GM12872 (cell line): ENCODE measurements at regions not wholly inside any gene's neighbourhood (a gene's known extent, or its start where the extent isn't known, plus 50 kb on each side); places are given as distances from the start of the nearest gene placed in this dataset.

Experiments
- TF ChIP-seq, protein P1 (sequence below): IDR thresholded peaks from 3 replicates; pipeline ENCODE4 v1.5.1; 2011; ENCODE audit warnings: low read depth, mild to moderate bottlenecking, low read length, moderate library complexity; ENCODE audit not compliant: insufficient read depth

DNA sequence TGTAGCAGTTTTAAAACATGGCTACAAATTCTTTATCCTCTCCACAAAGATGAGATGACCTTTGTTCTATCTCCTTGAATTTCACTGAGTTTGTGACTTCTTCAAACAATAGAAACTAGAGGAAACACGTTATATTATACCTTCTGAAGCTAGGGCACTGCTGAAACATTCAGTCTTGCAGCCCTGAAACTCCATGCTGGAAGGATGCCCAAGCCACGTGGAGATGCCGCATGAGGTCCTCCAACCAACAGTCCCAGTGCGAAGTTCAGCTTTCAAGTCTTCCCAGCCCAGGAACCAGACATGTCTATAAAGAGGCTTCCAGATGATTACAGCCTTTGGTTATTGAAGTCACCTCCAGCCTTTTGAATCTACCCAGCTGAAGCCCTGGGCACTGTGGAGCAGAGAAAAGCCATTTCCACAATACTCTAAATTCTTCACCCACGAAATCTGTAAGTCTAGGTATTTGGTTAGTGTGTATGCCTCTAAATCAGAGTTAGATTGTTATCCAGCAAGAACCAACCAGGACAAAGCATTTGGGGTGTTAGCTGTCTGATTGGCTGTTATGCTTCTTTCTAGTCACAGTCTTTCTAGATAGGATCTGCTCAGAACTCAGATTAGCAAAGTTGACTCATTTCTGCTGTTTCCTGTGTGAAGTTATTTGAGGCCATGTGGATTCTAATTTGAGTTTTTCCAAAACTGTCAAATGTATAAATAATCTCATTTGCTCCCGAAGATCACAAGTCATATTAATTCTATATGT lies 186.5 kb upstream of the TMEM72 start:
- TF ChIP-seq, protein P1, sequence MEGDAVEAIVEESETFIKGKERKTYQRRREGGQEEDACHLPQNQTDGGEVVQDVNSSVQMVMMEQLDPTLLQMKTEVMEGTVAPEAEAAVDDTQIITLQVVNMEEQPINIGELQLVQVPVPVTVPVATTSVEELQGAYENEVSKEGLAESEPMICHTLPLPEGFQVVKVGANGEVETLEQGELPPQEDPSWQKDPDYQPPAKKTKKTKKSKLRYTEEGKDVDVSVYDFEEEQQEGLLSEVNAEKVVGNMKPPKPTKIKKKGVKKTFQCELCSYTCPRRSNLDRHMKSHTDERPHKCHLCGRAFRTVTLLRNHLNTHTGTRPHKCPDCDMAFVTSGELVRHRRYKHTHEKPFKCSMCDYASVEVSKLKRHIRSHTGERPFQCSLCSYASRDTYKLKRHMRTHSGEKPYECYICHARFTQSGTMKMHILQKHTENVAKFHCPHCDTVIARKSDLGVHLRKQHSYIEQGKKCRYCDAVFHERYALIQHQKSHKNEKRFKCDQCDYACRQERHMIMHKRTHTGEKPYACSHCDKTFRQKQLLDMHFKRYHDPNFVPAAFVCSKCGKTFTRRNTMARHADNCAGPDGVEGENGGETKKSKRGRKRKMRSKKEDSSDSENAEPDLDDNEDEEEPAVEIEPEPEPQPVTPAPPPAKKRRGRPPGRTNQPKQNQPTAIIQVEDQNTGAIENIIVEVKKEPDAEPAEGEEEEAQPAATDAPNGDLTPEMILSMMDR = no peak

DNA sequence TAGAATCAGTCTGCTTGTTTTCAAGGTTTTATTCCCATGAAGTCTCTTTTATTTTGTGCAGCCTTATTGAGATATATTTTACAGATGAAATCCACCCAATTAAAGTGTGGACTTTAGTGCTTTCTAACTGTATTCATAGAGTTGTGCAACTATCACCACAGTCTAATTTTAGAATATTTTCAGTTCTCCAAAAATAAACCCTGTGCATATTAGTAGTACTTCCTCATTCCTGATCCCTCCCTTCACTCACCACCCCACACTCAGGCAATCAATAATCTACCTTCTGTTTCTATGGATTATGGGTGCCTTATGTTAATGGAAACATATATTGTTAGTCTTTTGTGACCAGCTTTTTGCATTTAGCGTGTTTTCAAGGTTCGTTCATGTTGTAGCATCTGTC lies 185.7 kb upstream of the TMEM72 start:
- TF ChIP-seq, protein P1 = no peak

DNA sequence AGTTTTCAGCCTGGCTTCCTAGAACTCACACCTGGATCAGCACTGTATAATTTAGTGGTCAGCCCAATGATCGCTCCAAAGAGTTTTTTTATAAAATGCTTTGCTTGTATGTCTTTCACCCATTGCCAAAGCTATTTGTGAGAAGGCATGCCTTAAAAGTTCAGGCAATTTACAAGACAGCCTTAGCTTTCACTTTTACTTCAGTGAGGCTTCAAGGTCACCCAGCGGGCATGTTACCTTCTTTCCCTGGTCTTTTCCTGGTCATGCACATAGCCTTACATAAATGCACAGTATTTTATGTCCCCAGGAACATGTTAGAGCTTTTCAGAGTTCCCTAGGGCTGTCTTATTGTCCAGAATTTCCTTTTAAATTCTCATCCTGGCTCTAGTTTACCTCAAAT lies 179.9 kb upstream of the TMEM72 start:
- TF ChIP-seq, protein P1 = no peak

DNA sequence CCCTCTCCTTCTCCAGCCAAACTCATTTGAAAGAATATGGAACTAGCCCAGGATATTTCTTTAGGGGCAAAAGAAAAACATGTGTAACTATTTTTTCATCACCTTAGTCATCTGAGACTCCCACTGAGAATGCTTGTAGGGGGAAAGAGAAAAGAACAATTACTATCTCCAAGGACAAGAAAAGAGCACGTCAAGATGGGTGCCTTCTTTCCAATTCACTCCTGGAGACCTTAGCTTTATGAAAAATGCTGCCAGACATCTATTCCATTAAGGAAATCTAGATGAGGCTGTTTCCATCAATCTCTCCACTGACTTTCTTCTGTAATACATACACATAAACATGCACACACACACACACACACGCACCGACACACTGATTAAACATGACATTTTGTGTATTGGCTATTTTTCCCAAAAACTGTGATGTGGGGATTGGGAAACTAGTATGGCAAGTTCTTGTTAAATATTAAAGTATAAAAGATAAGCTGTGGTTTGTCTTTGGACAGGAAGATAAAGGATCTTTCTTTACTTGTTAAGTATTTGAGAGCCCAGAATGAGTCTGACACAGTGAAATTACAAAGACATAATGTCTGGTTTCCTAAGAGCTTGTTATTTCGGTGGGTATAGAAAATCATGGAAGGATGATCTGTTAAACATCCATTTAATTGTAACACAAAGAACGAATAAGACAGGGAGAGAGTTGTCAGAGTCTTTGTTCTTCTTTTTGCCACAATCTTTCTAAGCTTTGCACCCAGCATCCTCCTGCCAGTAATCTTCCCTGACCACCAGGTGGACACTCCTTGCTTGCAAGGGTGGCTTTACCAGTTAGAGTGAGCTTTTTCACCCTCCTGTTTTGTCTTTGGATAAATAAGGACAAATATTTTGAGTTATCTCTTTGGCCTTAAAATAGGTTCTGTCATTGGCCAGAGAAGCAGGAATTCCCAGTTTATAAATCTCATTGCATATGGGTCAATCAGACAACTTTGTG lies 177.3 kb upstream of the TMEM72 start:
- TF ChIP-seq, protein P1 = no peak

DNA sequence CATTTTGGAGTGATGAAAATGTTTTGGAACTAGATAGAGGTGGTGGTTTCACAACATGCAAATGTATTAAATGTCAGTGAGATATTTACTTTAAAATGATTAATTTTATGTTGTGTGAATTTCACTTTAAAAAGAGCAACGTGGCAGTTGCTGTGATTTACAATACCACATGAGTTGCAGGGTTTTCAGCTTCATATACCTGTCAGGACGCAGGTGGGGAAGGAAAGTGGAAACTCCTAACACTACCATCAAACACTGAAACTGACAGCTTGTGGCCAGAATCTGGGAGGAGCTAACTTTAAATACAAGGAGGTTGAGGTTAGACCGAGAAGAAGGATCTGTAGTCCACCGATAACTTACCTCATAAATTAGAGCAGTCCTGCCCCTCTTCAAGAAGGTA lies 168.9 kb upstream of the TMEM72 start:
- TF ChIP-seq, protein P1 = no peak

DNA sequence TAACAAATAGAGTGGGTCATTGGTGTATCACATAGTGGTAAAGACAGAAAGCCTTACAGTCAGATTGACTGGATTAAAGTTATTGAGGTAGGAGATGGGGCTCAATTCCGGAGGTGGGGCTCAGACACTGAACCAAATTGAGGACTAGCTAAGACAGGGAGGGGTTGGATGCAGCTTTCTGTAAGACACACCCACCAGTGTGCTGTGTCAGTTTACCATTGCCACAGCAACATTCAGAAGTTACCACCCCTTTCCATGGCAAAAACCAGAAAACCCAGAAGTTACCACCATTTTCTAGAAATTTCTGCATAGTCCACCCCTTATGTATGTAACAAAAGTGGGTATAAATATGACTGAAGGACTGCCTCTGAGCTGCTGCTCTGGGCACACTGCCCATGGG lies 167.6 kb upstream of the TMEM72 start:
- TF ChIP-seq, protein P1 = no peak

DNA sequence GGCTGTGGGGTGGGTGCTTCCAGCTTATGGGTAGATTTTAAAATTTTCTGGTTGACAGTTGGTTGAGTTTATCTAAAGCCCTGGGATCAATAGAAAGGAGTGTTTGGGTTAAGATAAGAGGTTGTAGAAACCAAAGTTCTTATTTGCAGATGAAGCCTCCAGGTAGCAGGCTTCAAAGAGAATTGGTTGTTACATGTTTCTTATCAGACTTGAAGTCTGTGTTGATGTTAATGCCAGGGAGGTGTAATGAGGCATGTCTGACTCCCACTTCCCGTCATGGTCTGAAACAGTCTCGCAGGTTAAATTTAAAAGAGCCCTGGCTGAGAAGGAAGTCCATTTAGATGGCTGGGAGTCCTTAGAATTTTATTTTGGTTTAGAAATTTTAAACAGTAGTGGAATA lies 165.2 kb upstream of the TMEM72 start:
- TF ChIP-seq, protein P1 = no peak
